HEK293 (cell line): ENCODE measurements at regions not wholly inside any gene's neighbourhood (a gene's known extent, or its start where the extent isn't known, plus 50 kb on each side); places are given as distances from the start of the nearest gene placed in this dataset.

Source experiments
- CTCF ChIA-PET: fragments of 350-600 bp; formaldehyde crosslinking; extraction: SDS; loops from one replicate; lab custom pipeline; 2021; ENCODE audit warnings: antibody characterized with exemption; lab: Yijun Ruan, JAX
- POLR2A ChIA-PET: fragments of 300-600 bp; formaldehyde crosslinking; extraction: SDS; loops from one replicate; lab custom pipeline; 2020; ENCODE audit warnings: antibody characterized with exemption, inconsistent platforms; lab: Yijun Ruan, JAX
- H3K27ac ChIP-seq: fragments of 200-500 bp; sonication (Bioruptor generic); 2 replicates; pipeline ENCODE4 v1.5.1; 2014; ENCODE audit warnings: low read depth, low read length, control low read depth, inconsistent platforms; ENCODE audit errors: extremely low read depth
- H3K36me3 ChIP-seq, 2 experiments: fragments of 200-500 bp in 1 of 2; sonication (Bioruptor generic) in 1 of 2; 1 replicate in 1 of 2; 2 replicates in 1 of 2; pipeline ENCODE4 v1.5.1; 2014 to 2017; ENCODE audit warnings: inconsistent platforms in 2 of 2, low read length in 2 of 2; ENCODE audit not compliant: control insufficient read depth in 2 of 2, insufficient read depth in 1 of 2
- H3K4me1 ChIP-seq: fragments of 200-500 bp; sonication (Bioruptor generic); 2 replicates; pipeline ENCODE4 v1.5.1; 2014; ENCODE audit warnings: mild to moderate bottlenecking, low read length, inconsistent platforms; ENCODE audit not compliant: control insufficient read depth, insufficient read depth
- H3K4me3 ChIP-seq: 2 replicates; pipeline ENCODE4 v1.5.1; 2011; ENCODE audit warnings: low read depth, mild to moderate bottlenecking, control low read depth, low read length, moderate library complexity
- H3K9me3 ChIP-seq: fragments of 200-500 bp; sonication (Bioruptor generic); 2 replicates; pipeline ENCODE4 v1.5.1; 2014; ENCODE audit warnings: low read depth, low read length, inconsistent platforms; ENCODE audit not compliant: control insufficient read depth, insufficient read depth
- BCL11B ChIP-seq: fragments of 450-650 bp; formaldehyde crosslinking; IDR thresholded peaks from 2 replicates; pipeline ENCODE4 v1.5.1; 2016; ENCODE audit warnings: low read depth, missing biosample characterization, missing genetic modification characterization
- IKZF3 ChIP-seq: fragments of 450-650 bp; IDR thresholded peaks from 2 replicates; pipeline ENCODE4 v1.5.0; 2018; ENCODE audit warnings: missing biosample characterization, mild to moderate bottlenecking, missing genetic modification characterization, moderate library complexity
- SCRT1 ChIP-seq: fragments of 450-650 bp; formaldehyde crosslinking; IDR thresholded peaks from 2 replicates; pipeline ENCODE4 v1.5.1; 2016; ENCODE audit warnings: missing biosample characterization, missing genetic modification characterization, borderline replicate concordance
- ZBTB26 ChIP-seq: fragments of 450-650 bp; formaldehyde crosslinking; optimal IDR thresholded peaks from 2 replicates; pipeline ENCODE3; 2016; ENCODE audit warnings: missing biosample characterization, mild to moderate bottlenecking, missing genetic modification characterization
- ZNF148 ChIP-seq: fragments of 450-650 bp; formaldehyde crosslinking; IDR thresholded peaks from 2 replicates; pipeline ENCODE4 v1.5.0; 2017; ENCODE audit warnings: missing biosample characterization, missing genetic modification characterization, borderline replicate concordance
- ZNF202 ChIP-seq: fragments of 450-650 bp; formaldehyde crosslinking; IDR thresholded peaks from 2 replicates; pipeline ENCODE4 v1.5.1; 2016; ENCODE audit warnings: missing biosample characterization, missing genetic modification characterization, borderline replicate concordance
- ZNF341 ChIP-seq: fragments of 450-650 bp; formaldehyde crosslinking; IDR thresholded peaks from 2 replicates; pipeline ENCODE4; 2016; ENCODE audit warnings: low read depth, missing biosample characterization, missing genetic modification characterization
- ZNF513 ChIP-seq: fragments of 450-650 bp; IDR thresholded peaks from 2 replicates; pipeline ENCODE4 v1.5.1; 2018; ENCODE audit warnings: missing biosample characterization, missing genetic modification characterization
- ZNF549 ChIP-seq: fragments of 450-650 bp; IDR thresholded peaks from 2 replicates; pipeline ENCODE4 v1.5.1; 2018; ENCODE audit warnings: missing biosample characterization, missing genetic modification characterization, mild to moderate bottlenecking, inconsistent platforms, moderate library complexity
- ZNF76 ChIP-seq: fragments of 450-650 bp; formaldehyde crosslinking; IDR thresholded peaks from 2 replicates; pipeline ENCODE4; 2016; ENCODE audit warnings: low read depth, missing biosample characterization, missing genetic modification characterization, borderline replicate concordance
- ZNF791 ChIP-seq: fragments of 450-650 bp; formaldehyde crosslinking; IDR thresholded peaks from 2 replicates; pipeline ENCODE4 v1.5.1; 2016; ENCODE audit warnings: missing biosample characterization, missing genetic modification characterization
- TF ChIP-seq, protein P1 (sequence below): fragments of 450-650 bp; formaldehyde crosslinking; IDR thresholded peaks from 2 replicates; pipeline ENCODE4 v1.5.1; 2016; ENCODE audit warnings: missing biosample characterization, missing genetic modification characterization
- TF ChIP-seq, protein P2 (sequence below): fragments of 450-650 bp; formaldehyde crosslinking; IDR thresholded peaks from 2 replicates; pipeline ENCODE4 v1.5.1; 2017; ENCODE audit warnings: missing biosample characterization, missing genetic modification characterization

DNA sequence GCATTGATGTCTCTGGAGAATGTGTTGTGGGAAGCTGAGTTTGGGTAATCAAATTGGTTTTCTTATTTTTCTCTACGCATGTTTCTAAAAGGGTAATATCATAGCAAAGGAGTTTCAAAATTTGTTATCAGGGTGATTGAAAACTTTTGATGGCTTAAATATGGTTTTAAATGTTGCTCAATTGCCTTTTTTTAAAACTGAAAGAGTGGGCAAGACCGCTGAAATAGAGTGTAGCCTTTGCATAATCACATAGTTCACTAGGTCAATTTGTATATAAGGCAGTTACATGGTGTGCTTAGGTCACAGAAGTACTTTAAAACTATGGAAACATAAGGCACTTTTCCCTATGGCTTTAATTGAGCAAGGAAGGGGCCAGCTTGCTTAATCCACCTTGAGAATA lies 167.4 kb downstream of the SNAPC1 start:
- Histone ChIP-seq H3K9me3 (no peaks in the 10 kb centered on the region), H3K27ac (no peak overlapping the region), H3K4me3 (no peak overlapping the region), H3K4me1 (peaks cover 6% of the 10 kb centered on the region), H3K36me3 (no peaks in the 10 kb centered on the region)
- CTCF ChIA-PET = no interaction called here
- POLR2A ChIA-PET = no interaction called here
- no peak for TF ChIP-seq IKZF3 (tag by site-specific recombination)
- TF ChIP-seq ZBTB26 (tag by site-specific recombination) = no peak
- TF ChIP-seq ZNF202 = no peak
- no peak for TF ChIP-seq SCRT1 (tag by site-specific recombination)
- TF ChIP-seq, protein P1, sequence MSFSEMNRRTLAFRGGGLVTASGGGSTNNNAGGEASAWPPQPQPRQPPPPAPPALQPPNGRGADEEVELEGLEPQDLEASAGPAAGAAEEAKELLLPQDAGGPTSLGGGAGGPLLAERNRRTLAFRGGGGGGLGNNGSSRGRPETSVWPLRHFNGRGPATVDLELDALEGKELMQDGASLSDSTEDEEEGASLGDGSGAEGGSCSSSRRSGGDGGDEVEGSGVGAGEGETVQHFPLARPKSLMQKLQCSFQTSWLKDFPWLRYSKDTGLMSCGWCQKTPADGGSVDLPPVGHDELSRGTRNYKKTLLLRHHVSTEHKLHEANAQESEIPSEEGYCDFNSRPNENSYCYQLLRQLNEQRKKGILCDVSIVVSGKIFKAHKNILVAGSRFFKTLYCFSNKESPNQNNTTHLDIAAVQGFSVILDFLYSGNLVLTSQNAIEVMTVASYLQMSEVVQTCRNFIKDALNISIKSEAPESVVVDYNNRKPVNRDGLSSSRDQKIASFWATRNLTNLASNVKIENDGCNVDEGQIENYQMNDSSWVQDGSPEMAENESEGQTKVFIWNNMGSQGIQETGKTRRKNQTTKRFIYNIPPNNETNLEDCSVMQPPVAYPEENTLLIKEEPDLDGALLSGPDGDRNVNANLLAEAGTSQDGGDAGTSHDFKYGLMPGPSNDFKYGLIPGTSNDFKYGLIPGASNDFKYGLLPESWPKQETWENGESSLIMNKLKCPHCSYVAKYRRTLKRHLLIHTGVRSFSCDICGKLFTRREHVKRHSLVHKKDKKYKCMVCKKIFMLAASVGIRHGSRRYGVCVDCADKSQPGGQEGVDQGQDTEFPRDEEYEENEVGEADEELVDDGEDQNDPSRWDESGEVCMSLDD (tag by site-specific recombination) = no peak
- no peak for TF ChIP-seq ZNF148 (tag by site-specific recombination)
- TF ChIP-seq ZNF341 (tag by site-specific recombination) = no peak
- no peak for TF ChIP-seq ZNF791 (tag by site-specific recombination)
- TF ChIP-seq ZNF513 = no peak
- TF ChIP-seq ZNF549 = no peak
- TF ChIP-seq, protein P2, sequence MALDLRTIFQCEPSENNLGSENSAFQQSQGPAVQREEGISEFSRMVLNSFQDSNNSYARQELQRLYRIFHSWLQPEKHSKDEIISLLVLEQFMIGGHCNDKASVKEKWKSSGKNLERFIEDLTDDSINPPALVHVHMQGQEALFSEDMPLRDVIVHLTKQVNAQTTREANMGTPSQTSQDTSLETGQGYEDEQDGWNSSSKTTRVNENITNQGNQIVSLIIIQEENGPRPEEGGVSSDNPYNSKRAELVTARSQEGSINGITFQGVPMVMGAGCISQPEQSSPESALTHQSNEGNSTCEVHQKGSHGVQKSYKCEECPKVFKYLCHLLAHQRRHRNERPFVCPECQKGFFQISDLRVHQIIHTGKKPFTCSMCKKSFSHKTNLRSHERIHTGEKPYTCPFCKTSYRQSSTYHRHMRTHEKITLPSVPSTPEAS (tag by site-specific recombination) = no peak
- no peak for TF ChIP-seq ZNF76 (tag by site-specific recombination)

- ChIA-PET CTCF (no interaction called here), POLR2A (no interaction called here)
- Histone ChIP-seq H3K4me1 (peaks cover 6% of the 10 kb centered on the region), H3K36me3 (no peaks in the 10 kb centered on the region), H3K4me3 (no peak overlapping the region), H3K27ac (no peak overlapping the region), H3K9me3 (no peaks in the 10 kb centered on the region)
- TF ChIP-seq BCL11B (tag by site-specific recombination) (no peak), ZNF549 (no peak)
Measured at GRCh38 chr14:61930101-61930857, 168.1 kb downstream of the SNAPC1 start.
